ENCODE measurements at regions not wholly inside any gene's neighbourhood (a gene's known extent, or its start where the extent isn't known, plus 50 kb on each side); places are given as distances from the start of the nearest gene placed in this dataset.

- Mint-ChIP-seq H3K4me3 (no peak overlapping the region), H3K36me3 (ENCODE audit: low read depth) (no peaks in the 10 kb centered on the region), H3K9me3 (no peaks in the 10 kb centered on the region), H3K27ac (no peak overlapping the region), H3K4me1 (ENCODE audit: low read depth) (no peaks in the 10 kb centered on the region), H3K27me3 (no peaks in the 10 kb centered on the region)
- no peak for ATAC-seq
- CTCF ChIA-PET: no interaction called here
- DNase-seq: no peak
- no peak for TF ChIP-seq CTCF (IDR thresholded peaks at IDR 0.05)
- POLR2A ChIA-PET: no interaction called here
- intact Hi-C loops (cut with micrococcal nuclease): no loop called here
Observed at GRCh38 chrX:118198577-118198976, 82.0 kb upstream of the KLHL13 start.

- intact Hi-C loops (cut with micrococcal nuclease): no loop called here
- ATAC-seq: no peak
- POLR2A ChIA-PET: interaction anchor here (0.6 kb wide), 1 partner anchor 1284 kb away, joined by 4 read pairs; no protein-coding TSS in a partner anchor
- Mint-ChIP-seq H3K27ac (no peak overlapping the region), H3K36me3 (ENCODE audit: low read depth) (no peaks in the 10 kb centered on the region), H3K27me3 (no peaks in the 10 kb centered on the region), H3K4me1 (ENCODE audit: low read depth) (no peaks in the 10 kb centered on the region), H3K4me3 (no peak overlapping the region), H3K9me3 (no peaks in the 10 kb centered on the region)
- CTCF ChIA-PET: no interaction called here
- no peak for DNase-seq
- TF ChIP-seq CTCF (IDR thresholded peaks at IDR 0.05): no peak
Observed at GRCh38 chrX:118199997-118200396, 83.4 kb upstream of the KLHL13 start.

GRCh38 chrX:118205421-118206395 lies 89.1 kb upstream of the KLHL13 start:
- H3K4me3 Mint-ChIP-seq: no peak overlapping the region
- no peaks in the 10 kb centered on the region for H3K9me3 Mint-ChIP-seq
- TF ChIP-seq CTCF (IDR thresholded peaks at IDR 0.05): no peak
- DNase-seq (no peak), ATAC-seq (no peak)
- H3K27ac Mint-ChIP-seq: no peak overlapping the region
- POLR2A ChIA-PET: no interaction called here
- no peaks in the 10 kb centered on the region for H3K27me3 Mint-ChIP-seq
- no peaks in the 10 kb centered on the region for H3K36me3 Mint-ChIP-seq (ENCODE audit: low read depth)
- CTCF ChIA-PET: no interaction called here
- H3K4me1 Mint-ChIP-seq (ENCODE audit: low read depth): no peaks in the 10 kb centered on the region
- intact Hi-C loops (cut with micrococcal nuclease): no loop called here

GRCh38 chrX:118207831-118208453 lies 91.3 kb upstream of the KLHL13 start:
- no peak for TF ChIP-seq CTCF (IDR thresholded peaks at IDR 0.05)
- DNase-seq: no peak
- H3K36me3 Mint-ChIP-seq (ENCODE audit: low read depth): no peaks in the 10 kb centered on the region
- H3K4me1 Mint-ChIP-seq (ENCODE audit: low read depth): peaks cover 3% of the 10 kb centered on the region
- H3K27ac Mint-ChIP-seq: no peak overlapping the region
- H3K4me3 Mint-ChIP-seq: no peak overlapping the region
- intact Hi-C loops (cut with micrococcal nuclease): no loop called here
- H3K27me3 Mint-ChIP-seq: no peaks in the 10 kb centered on the region
- H3K9me3 Mint-ChIP-seq: no peaks in the 10 kb centered on the region
- CTCF ChIA-PET: no interaction called here
- POLR2A ChIA-PET: no interaction called here
- no peak for ATAC-seq

GRCh38 chrX:118208481-118208880 lies 91.9 kb upstream of the KLHL13 start:
- intact Hi-C loops (cut with micrococcal nuclease): no loop called here

More at GRCh38 chrX:118208481-118208880, 91.9 kb upstream of the KLHL13 start:
- no peaks in the 10 kb centered on the region for H3K9me3 Mint-ChIP-seq
- H3K27ac Mint-ChIP-seq: no peak overlapping the region
- ChIA-PET POLR2A (no interaction called here), CTCF (no interaction called here)
- ATAC-seq (no peak), DNase-seq (no peak)
- H3K4me3 Mint-ChIP-seq: no peak overlapping the region
- H3K4me1 Mint-ChIP-seq (ENCODE audit: low read depth): peaks cover 3% of the 10 kb centered on the region
- no peaks in the 10 kb centered on the region for H3K36me3 Mint-ChIP-seq (ENCODE audit: low read depth)
- H3K27me3 Mint-ChIP-seq: no peaks in the 10 kb centered on the region
- TF ChIP-seq CTCF (IDR thresholded peaks at IDR 0.05): no peak
